Endothelial cell of umbilical vein (primary cell): ENCODE measurements at regions not wholly inside any gene's neighbourhood (a gene's known extent, or its start where the extent isn't known, plus 50 kb on each side); places are given as distances from the start of the nearest gene placed in this dataset.
"Not testable (repeated sequence)": the region's sequence is repeated elsewhere in the genome, so short reads cannot be mapped to it uniquely, and the experiment has no call there.

ENCODE experiments used
- BruUV-seq: library from RNA; stranded (reverse); fragments of 400-500 nt; replicated peaks from 2 replicates; lab custom pipeline; 2021; lab: Mats Ljungman, UMichigan
- CTCF ChIA-PET: fragments of 300-600, 350-600 bp; sonication (Branson Sonifier 250); formaldehyde crosslinking; loops from one replicate; lab custom pipeline; 2021; ENCODE audit warnings: antibody characterized with exemption, inconsistent platforms; lab: Charles Lee
- POLR2A ChIA-PET: fragments of 300-600, 350-600 bp; sonication (Branson Sonifier 250); formaldehyde crosslinking; loops from one replicate; lab custom pipeline; 2021; ENCODE audit warnings: antibody characterized with exemption, inconsistent platforms; lab: Charles Lee
- DNase-seq: peaks from one replicate; pipeline ENCODE4 v3.0.0-alpha.2; 2011; ENCODE audit warnings: low read depth, low spot score
- FAIRE-seq: peaks from 2 replicates; lab custom pipeline; 2011; peaks lifted over from hg19 to GRCh38; lab: Jason Lieb, UNC
- H2AFZ ChIP-seq: 2 replicates; pipeline ENCODE4 v1.6.0; 2012; ENCODE audit warnings: low read depth, low read length, control low read depth, inconsistent platforms
- H3K27ac ChIP-seq: 2 replicates; pipeline ENCODE4 v1.5.1; 2011; ENCODE audit warnings: low read depth, mild to moderate bottlenecking, control low read depth, low read length, moderate library complexity; ENCODE audit not compliant: insufficient read depth
- H3K27me3 ChIP-seq, 2 experiments: 2 replicates each; pipeline versions ENCODE4 v1.6.0 to v1.6.1; 2011; ENCODE audit warnings: low read length in 2 of 2, mixed read lengths in 1 of 2; ENCODE audit not compliant: control insufficient read depth in 2 of 2, insufficient read depth in 2 of 2
- H3K36me3 ChIP-seq, 2 experiments: 2 replicates in 1 of 2; 3 replicates in 1 of 2; pipeline ENCODE4 v1.5.1; 2011; ENCODE audit warnings: low read length in 2 of 2, mild to moderate bottlenecking in 1 of 2, moderate library complexity in 1 of 2; ENCODE audit not compliant: control insufficient read depth in 2 of 2, insufficient read depth in 2 of 2; ENCODE audit errors: extremely low read depth in 1 of 2
- H3K4me1 ChIP-seq: 3 replicates; pipeline ENCODE4 v1.5.1; 2011; ENCODE audit warnings: mild to moderate bottlenecking, low read length; ENCODE audit not compliant: control insufficient read depth, insufficient read depth; ENCODE audit errors: extremely low read depth
- H3K4me2 ChIP-seq: 2 replicates; pipeline ENCODE4 v1.6.1; 2011; ENCODE audit warnings: low read length, control low read depth, mixed read lengths; ENCODE audit not compliant: insufficient read depth
- H3K4me3 ChIP-seq, 3 experiments: fragments of 200-600 bp in 1 of 3; sonication (generic), shearing (Covaris generic) in 1 of 3; replicated peaks in 1 of 3; 2 replicates each; pipeline ENCODE4 v1.5.1; 2011 to 2016; ENCODE audit warnings: control low read depth in 3 of 3, low read length in 3 of 3, mild to moderate bottlenecking in 2 of 3, inconsistent platforms in 1 of 3, low read depth in 1 of 3, moderate library complexity in 1 of 3; ENCODE audit not compliant: insufficient read depth in 1 of 3
- H3K79me2 ChIP-seq: 2 replicates; pipeline ENCODE4 v1.6.0; 2012; ENCODE audit warnings: low read length, inconsistent platforms; ENCODE audit not compliant: control insufficient read depth, insufficient read depth
- H3K9ac ChIP-seq: replicated peaks from 2 replicates; pipeline ENCODE3; 2011; ENCODE audit warnings: low read length, control low read depth; ENCODE audit not compliant: insufficient read depth; ENCODE audit errors: extremely low read depth
- H3K9me1 ChIP-seq: replicated peaks from 3 replicates; pipeline ENCODE4 v1.6.0; 2011; ENCODE audit warnings: mild to moderate bottlenecking, low read length; ENCODE audit not compliant: control insufficient read depth, insufficient read depth; ENCODE audit errors: extremely low read depth
- H3K9me3 ChIP-seq: replicated peaks from 2 replicates; pipeline ENCODE4 v1.5.1; 2012; ENCODE audit warnings: low read length, inconsistent platforms; ENCODE audit not compliant: control insufficient read depth, insufficient read depth
- H4K20me1 ChIP-seq: replicated peaks from 2 replicates; pipeline ENCODE3; 2011; ENCODE audit warnings: mild to moderate bottlenecking, low read length; ENCODE audit not compliant: control insufficient read depth, insufficient read depth; ENCODE audit errors: extremely low read depth
- CTCF ChIP-seq, 2 donors: IDR thresholded peaks; 1 replicate in 1 of 2; 2 replicates in 1 of 2; pipeline ENCODE4 v1.5.1; 2011; ENCODE audit warnings: low read length in 2 of 2, mild to moderate bottlenecking in 2 of 2, moderate library complexity in 2 of 2, control low read depth in 1 of 2, inconsistent platforms in 1 of 2, low read depth in 1 of 2; ENCODE audit not compliant: insufficient read depth in 1 of 2; ENCODE audit errors: extremely low read depth in 1 of 2
- EZH2 ChIP-seq: IDR thresholded peaks from 2 replicates; pipeline ENCODE4 v1.6.1; 2012; ENCODE audit warnings: borderline replicate concordance, low read depth, mild to moderate bottlenecking, moderate library complexity, low read length, inconsistent platforms; ENCODE audit not compliant: severe bottlenecking
- FOS ChIP-seq: IDR thresholded peaks from 2 replicates; pipeline ENCODE4 v1.6.1; 2011; ENCODE audit warnings: mild to moderate bottlenecking, low read length, moderate library complexity, borderline replicate concordance; ENCODE audit not compliant: insufficient read depth
- GATA2 ChIP-seq: IDR thresholded peaks from 2 replicates; pipeline ENCODE4 v1.7.0; 2011; ENCODE audit warnings: low read depth, mild to moderate bottlenecking, moderate library complexity, mixed read lengths, low read length; ENCODE audit not compliant: insufficient read length, insufficient read depth
- JUN ChIP-seq: IDR thresholded peaks from 2 replicates; pipeline ENCODE4 v1.6.1; 2011; ENCODE audit warnings: borderline replicate concordance, low read depth; ENCODE audit not compliant: insufficient read length, insufficient read depth
- MAX ChIP-seq: IDR thresholded peaks from 2 replicates; pipeline ENCODE4 v1.6.1; 2011; ENCODE audit not compliant: insufficient read depth, insufficient read length
- MYC ChIP-seq: IDR thresholded peaks from one replicate; pipeline ENCODE4 v1.6.1; 2011; ENCODE audit warnings: mild to moderate bottlenecking, low read depth, low read length
- POLR2A ChIP-seq: IDR thresholded peaks from 2 replicates; pipeline ENCODE4 v1.6.1; 2012; ENCODE audit warnings: low read depth, mild to moderate bottlenecking, control low read depth, low read length
- POLR2AphosphoS5 ChIP-seq: IDR thresholded peaks from 2 replicates; pipeline ENCODE4 v1.6.1; 2012; ENCODE audit warnings: low read depth, mild to moderate bottlenecking, control low read depth, low read length, moderate library complexity; ENCODE audit not compliant: insufficient read depth
- dilution Hi-C: fragments of 300-500 bp; cut with MboI; formaldehyde crosslinking; loops from one replicate; pipeline ENCODE4 v1.15.0; 2019; ENCODE audit warnings: low sequenced_read_pairs; ENCODE audit not compliant: extremely low pct_ligation_motif_present
- intact Hi-C: fragments of 100-400 bp; cut with micrococcal nuclease; formaldehyde crosslinking; loops from one replicate; pipeline ENCODE4 v1.10.0; 2022

DNA sequence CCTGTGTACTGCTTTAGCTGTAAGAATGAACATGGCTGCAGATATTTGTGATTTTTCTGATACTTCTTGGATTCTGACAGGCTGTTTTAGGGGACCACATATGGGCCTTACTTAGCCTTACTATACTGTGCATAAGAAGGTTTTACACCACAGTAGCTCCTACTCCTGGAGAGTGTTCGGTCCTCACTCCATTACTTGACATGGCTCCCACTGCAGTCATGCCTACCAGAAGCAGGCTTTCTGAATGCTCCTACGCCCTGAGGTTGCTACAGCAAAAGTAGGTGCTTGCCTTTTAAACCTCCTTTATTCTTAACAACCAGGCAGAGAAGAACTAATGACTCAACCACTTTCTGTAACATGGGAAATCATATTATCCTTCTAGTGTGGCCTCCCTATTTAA lies 125.2 kb upstream of the MAP2 start:
- Histone ChIP-seq H3K36me3 (no peaks in the 10 kb centered on the region), H3K4me3 (no peak overlapping the region), H3K4me1 (no peaks in the 10 kb centered on the region), H3K9ac (no peak overlapping the region), H2AFZ (no peak overlapping the region), H3K9me1 (no peaks in the 10 kb centered on the region), H3K9me3 (no peaks in the 10 kb centered on the region), H3K27me3 (no peaks in the 10 kb centered on the region), H4K20me1 (no peaks in the 10 kb centered on the region), H3K79me2 (no peaks in the 10 kb centered on the region), H3K4me2 (no peak overlapping the region), H3K27ac (no peak overlapping the region)
- no peak for FAIRE-seq
- ChIA-PET CTCF (no interaction called here), POLR2A (no interaction called here)
- DNase-seq: no peak
- dilution Hi-C loops (no loop called here), intact Hi-C loops (no loop called here)
- TF ChIP-seq JUN: no peak
- no peak for TF ChIP-seq CTCF (IDR thresholded peaks at IDR 0.05; ENCODE audit: extremely low read depth in 1 of 2, insufficient read depth in 1 of 2, low read depth in 1 of 2, low read length in 2 of 2)
- no peak for TF ChIP-seq FOS
- no peak for TF ChIP-seq MYC
- TF ChIP-seq POLR2A: no peak
- no peak for TF ChIP-seq POLR2AphosphoS5
- TF ChIP-seq MAX: no peak
- no peak for TF ChIP-seq EZH2
- no peak for TF ChIP-seq GATA2
- BruUV-seq: no TSS peak

GRCh38 chr2:209299478-209299877 lies 124.4 kb upstream of the MAP2 start:
- H3K4me1 ChIP-seq, H3K27me3 ChIP-seq, H3K9me3 ChIP-seq, BruUV-seq, H3K36me3 ChIP-seq, POLR2A ChIA-PET, H3K27ac ChIP-seq, DNase-seq, H3K9me1 ChIP-seq, H2AFZ ChIP-seq, H3K4me2 ChIP-seq, H3K4me3 ChIP-seq, FAIRE-seq, H4K20me1 ChIP-seq, dilution Hi-C loops, CTCF ChIA-PET, H3K79me2 ChIP-seq, H3K9ac ChIP-seq, intact Hi-C loops: not testable (repeated sequence)

GRCh38 chr2:209300766-209301165 lies 123.1 kb upstream of the MAP2 start:
- FAIRE-seq, CTCF ChIA-PET: not testable (repeated sequence)

More at GRCh38 chr2:209300766-209301165, 123.1 kb upstream of the MAP2 start:
- H4K20me1 ChIP-seq, intact Hi-C loops, POLR2A ChIA-PET, H2AFZ ChIP-seq, H3K9me3 ChIP-seq, H3K79me2 ChIP-seq, BruUV-seq, H3K36me3 ChIP-seq, H3K9me1 ChIP-seq, H3K27me3 ChIP-seq, H3K4me3 ChIP-seq, H3K27ac ChIP-seq, dilution Hi-C loops, H3K9ac ChIP-seq, DNase-seq, H3K4me1 ChIP-seq, H3K4me2 ChIP-seq: not testable (repeated sequence)
